HG02588 (cell line): ENCODE measurements at regions not wholly inside any gene's neighbourhood (a gene's known extent, or its start where the extent isn't known, plus 50 kb on each side); places are given as distances from the start of the nearest gene placed in this dataset.
"Not testable (repeated sequence)": the region's sequence is repeated elsewhere in the genome, so short reads cannot be mapped to it uniquely, and the experiment has no call there.

ENCODE experiments used
- ATAC-seq: cut with Tn5 transposase; IDR thresholded peaks from one replicate; pipeline ENCODE4 v1.9.1; 2021; ENCODE audit warnings: mild to moderate bottlenecking, moderate library complexity; ENCODE audit not compliant: unreplicated experiment

DNA sequence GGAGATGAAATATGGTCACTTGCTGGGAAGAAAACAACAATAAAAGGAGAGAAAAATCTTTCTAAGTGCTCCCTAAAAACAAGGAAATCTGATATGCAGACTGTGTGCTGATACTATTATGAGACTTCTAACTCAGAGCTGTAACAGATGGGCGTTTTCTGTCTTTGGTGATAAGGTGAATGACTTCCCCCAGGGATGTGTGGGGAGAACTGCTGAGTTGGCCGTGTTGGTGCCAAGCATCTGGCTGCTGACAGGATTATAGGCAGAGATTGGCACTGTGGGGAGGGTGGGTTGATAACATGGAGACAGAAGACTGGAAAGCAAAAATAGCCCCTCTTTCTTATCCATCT, 438.5 kb upstream of the PLXNA2 start:
- ATAC-seq: no peak

DNA sequence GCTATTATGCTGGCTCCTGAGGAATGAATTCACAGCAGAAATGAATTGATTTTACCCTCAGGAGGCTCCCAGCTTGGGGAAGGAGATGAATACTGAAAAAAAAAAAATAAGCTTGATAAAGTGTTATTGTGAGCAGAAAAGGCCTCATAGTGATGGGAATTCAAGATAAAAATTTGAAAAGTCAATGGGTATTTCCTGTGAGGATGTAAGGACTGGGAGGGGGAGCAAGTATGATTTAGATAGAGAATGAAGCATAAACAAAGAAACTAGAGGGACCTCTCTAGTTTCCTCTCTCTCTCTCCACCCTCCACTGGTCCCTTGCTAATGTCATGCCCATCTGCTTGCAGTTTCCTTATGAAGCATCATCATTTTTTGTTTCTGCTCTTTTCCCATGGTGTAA, 439.0 kb upstream of the PLXNA2 start:
- no peak for ATAC-seq

GRCh38 chr1:208684192-208684591, 440.0 kb upstream of the PLXNA2 start:
- no peak for ATAC-seq

DNA sequence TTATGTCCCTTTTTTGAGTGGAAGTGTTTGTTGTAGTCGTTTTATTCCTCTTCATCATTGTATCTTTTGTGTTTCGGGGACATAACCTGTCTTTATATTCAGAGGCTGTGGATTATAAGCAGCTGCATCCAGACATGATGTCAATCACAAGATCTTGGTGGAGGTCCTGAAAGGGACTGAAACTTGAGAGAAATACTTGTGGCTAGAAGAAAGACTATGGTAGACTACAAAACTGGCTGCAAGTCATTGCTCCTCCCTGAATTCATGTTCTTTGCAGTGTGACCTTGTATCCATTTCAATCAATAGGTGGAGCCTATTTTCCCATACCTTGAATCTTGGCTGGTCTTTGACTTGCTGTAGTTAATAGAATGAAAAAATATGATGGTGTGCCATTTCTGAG, 442.4 kb upstream of the PLXNA2 start:
- no peak for ATAC-seq

DNA sequence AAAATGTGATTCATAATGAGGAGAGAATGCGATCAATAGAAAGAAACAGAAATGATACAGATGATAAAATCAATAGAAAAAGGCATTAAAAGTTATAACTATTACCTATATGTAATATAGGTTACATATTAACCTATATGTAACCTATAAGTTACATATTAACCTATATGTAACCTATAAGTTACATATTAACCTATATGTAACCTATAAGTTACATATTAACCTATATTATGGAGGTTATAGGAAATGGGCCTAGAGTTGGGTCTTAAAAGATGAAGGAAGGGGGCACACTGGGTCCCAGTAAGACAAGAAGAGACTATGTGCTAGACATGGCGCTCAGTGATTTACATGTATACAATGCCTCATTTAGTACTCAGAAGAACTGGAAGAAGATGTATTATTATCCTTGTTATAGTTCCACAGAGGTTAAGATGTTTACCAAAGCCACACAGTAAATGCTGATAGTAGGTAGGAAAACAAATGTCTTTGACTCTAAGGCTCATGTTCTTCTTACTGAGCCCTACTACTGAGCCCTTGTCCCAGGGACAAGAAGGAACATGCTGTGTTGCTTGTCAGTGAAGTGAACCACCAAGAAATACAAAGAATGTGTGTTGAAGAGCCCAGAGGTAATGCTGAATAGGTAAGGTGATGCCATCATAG, 444.6 kb upstream of the PLXNA2 start:
- no peak for ATAC-seq

DNA sequence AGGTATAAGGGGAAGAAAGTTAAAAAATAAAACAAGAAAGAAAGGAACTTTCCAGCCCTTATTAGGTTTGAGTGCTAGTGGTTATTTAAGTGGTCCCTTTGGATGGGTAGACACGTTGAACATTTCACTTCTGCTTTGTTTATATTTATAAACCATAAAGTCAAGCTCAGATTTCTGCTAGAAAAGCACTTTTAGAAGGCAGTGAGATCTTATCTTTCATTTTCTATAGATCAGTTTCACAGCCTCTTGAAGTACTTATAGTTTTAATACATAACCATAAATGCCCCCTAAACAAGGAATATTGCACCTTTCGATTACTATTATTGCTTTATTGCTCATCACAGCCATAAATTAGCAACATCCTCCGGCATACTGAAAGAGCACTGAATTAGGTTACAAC, 446.8 kb upstream of the PLXNA2 start:
- ATAC-seq: no peak

DNA sequence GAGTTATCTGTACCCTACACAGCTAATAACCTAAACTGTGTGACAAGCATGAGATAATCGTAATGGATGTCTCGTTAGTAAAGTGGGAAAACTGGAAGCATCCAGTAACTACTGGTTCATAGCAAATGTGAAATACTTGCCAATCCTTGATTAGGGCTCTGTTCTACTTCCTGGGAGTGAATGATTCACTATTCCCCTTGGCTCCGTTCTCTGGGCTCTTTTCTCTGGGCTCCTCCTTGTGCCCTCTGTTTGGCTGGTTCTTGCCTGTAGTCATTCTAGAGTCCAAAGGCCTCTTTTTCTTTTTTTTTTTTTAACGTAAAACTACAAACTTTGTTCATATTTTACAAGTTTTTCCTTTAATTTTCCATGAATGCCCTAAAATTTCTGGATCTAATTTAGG, 465.8 kb upstream of the PLXNA2 start:
- no peak for ATAC-seq

DNA sequence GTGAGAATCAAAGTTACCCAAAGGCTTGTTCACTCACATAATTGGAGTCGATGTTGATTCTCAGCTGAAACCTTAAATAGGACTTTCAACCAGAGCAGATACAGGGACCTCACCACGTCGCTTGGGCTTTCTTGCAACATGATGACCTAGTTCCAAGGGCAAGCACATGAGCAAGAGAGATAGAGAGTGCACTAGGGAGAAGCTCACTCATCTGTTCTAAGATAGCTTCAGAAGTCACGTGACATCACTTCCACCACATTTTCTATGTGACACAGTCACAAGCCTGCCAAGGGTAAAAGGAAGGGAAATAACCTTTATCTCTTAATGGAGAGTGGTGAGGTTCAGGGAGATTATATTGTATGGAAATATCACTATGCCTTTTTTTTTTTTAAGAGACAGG, 470.1 kb upstream of the PLXNA2 start:
- ATAC-seq: no peak

DNA sequence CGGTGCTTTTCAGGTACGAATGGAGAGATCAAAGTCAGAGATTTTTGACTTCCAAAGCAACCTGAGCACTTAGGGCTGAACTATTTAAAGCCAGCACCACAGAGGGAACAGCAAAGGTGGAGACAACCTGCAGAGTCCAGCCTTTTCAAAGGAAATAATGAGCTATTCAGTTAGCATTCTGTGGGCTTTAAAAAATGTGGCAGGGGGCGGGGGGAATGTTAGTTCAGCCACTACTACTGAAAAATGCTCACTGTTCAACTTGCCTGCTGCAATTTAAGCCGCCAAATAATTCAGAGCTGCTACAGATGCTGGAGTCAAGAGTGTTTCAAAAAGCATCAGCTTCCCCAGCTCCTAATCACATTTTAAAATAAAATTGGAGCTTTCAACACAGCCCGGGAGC, 473.3 kb upstream of the PLXNA2 start:
- no peak for ATAC-seq

DNA sequence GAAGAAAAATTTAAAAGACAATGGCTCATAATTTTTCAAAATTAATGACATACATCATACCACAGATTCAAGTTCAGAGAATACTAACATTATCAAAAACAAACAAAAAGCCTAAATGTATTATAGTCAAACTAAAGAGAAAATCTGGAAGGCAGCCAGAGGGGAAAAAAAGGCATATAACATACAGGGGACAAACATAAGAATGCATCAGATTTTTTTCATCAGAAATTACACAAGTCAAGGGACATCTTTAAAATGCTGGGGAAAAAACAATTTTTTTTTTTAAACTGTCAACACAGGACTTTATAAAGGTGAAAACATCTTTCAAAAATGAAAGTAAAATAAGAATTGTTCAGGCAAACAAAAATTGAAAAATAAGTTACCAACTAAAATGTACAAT, 478.4 kb upstream of the PLXNA2 start:
- no peak for ATAC-seq

GRCh38 chr1:208724079-208724478, 479.9 kb upstream of the PLXNA2 start:
- ATAC-seq: no peak

DNA sequence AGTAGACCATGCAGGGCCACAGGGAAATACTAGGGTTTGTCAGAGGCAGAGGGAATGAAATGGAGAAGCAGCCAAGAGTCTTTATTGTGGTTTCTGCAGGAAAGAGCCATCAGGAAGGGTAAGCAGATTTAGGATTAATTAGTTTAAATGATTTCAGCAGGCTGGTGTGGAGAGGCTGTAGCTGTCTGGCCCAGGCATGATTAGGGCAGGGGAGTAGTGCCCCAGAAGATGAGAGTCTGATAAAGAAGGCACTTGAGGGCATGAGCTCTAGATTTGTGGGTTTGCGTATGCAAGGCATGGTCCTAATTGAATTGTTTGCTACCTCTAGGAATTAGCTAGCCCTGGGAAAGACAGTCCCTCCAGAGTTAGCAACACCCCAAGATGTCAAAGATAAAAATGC, 484.6 kb upstream of the PLXNA2 start:
- ATAC-seq: no peak

DNA sequence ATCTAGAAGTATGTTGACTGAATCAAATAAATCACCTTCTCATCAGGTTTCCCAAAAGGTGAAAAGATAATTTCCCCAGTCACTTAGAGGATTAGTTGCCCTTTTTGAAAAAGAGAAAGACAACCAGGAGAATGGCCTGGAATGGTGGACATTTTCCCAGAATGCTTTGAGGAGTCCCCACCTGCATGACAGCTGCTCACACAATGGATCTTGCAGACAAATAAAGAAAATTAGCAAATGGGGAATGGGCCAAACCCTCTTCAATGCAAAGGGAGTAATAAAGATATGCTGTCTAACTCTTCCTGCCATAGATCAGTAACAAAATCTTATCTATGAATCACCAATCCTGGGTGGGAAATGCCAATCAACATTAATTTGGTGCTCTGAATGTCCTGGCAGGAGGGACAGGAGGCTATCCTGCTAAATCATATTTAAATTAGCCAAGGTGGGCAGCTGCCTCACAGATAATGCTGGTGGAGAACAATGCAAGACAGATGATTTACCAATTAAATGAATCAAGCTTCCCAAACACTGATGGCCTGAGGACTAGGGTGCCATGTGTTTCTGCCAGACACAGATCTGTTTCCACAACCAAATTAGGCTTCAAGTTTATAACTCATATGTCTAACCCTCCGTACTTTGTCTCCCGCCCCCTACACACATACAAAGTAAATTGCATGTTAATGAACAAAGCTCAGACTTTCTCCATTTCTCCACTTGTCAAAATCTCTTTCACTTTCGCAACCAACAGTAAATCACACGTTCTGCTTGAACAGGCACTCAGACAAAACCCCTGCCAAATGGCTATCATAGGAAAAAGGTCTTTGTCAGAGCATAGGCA, 488.0 kb upstream of the PLXNA2 start:
- peak; percentile 91 for ATAC-seq

- ATAC-seq: no peak
These were observed 493.0 kb upstream of the PLXNA2 start for GRCh38 chr1:208737161-208737560.

GRCh38 chr1:208737922-208738321, 493.7 kb upstream of the PLXNA2 start:
- ATAC-seq: peak; percentile 88

GRCh38 chr1:208739636-208740035, 495.5 kb upstream of the PLXNA2 start:
- ATAC-seq: not testable (repeated sequence)

DNA sequence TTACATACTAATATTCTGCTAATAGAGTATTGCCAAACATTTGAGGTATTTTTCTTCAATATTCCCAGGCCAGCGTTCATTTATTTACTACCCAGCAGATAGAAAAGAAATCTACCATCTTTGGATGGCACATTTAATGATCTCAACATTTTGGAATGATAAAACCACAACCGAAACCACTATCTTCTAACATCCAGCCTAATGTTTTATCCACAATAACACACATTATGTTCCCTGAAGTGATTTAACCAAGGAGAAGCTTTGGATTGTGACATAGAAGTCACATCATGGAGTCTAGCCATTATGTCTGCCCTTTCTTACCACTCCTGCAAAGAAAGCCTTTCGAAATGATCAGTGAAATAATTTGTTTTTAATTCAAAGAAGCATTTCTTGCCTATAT, 497.1 kb upstream of the PLXNA2 start:
- ATAC-seq: no peak

- no peak for ATAC-seq
These were observed 499.2 kb upstream of the PLXNA2 start for GRCh38 chr1:208743361-208743760.

DNA sequence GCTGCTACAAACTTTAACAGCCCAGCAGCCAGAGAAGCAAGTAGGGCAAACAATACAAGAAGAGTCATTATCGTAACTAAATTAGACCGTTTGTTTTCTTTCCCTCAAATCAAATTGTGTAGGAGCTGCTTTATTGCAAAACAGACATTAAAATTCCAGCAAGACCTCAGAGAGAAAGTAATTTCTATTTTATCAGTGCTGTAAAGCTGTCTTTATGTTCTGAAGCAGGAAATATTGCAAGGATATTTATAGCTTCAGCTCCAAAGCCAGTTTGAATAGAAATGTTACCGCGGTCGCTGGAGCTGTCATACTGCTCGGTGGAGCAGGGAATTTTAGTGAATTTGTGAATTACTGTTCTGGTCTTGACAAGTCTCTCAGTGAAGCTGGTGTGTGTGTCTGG, 503.8 kb upstream of the PLXNA2 start:
- no peak for ATAC-seq

- ATAC-seq: no peak
These were observed 504.4 kb upstream of the PLXNA2 start for GRCh38 chr1:208748387-208749165.

DNA sequence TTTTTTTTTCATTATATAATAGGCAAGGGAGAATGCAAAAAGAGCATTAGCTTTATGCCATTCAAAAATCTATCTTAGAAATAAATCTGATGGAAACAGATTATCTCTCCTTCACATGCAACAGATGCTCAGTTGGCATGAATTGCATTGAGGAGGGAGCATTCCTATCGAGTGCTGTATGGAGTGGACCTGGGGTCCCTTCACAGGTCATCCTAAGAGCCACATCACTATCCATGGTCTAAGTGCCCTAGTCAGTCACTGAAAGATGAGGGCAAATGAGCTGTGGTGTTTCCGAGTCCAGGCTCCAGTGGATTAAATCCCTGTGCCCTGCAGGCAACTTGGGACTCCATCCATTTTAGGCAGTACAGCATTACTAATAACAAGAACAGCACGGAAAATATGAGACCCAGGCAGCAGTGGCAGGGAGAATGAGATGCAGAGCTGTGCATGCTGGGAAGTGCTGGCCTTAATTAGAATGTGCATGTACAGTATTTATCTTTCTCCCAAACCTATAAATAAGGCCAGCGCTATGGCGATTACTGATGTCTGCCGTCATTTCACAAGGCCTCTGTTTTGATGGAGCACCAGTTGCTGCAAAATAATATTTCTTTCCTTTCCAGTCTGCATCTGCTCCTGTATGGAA, 512.3 kb upstream of the PLXNA2 start:
- ATAC-seq: no peak
